ENCODE measurements at regions not wholly inside any gene's neighbourhood (a gene's known extent, or its start where the extent isn't known, plus 50 kb on each side); places are given as distances from the start of the nearest gene placed in this dataset.

GRCh38 chr18:72122103-72122502, 422.0 kb downstream of the CBLN2 start:
- Histone ChIP-seq H3K9me2 (replicated peaks; ENCODE audit: insufficient read depth, low read length) (no peaks in the 10 kb centered on the region), H3K36me3 (replicated peaks; ENCODE audit: insufficient read depth, low read length) (no peaks in the 10 kb centered on the region), H3K9me3 (replicated peaks; ENCODE audit: insufficient read depth, low read length) (no peaks in the 10 kb centered on the region), H3F3A (ENCODE audit: insufficient read depth, low read length) (no peaks in the 10 kb centered on the region), H3K27ac (ENCODE audit: low read length) (no peak overlapping the region), H3K4me2 (ENCODE audit: low read depth, low read length) (no peak overlapping the region), H3K9ac (ENCODE audit: low read length) (no peak overlapping the region), H3K27me3 (replicated peaks; ENCODE audit: insufficient read depth, low read length) (no peaks in the 10 kb centered on the region), H3K4me1 (ENCODE audit: low read length) (no peaks in the 10 kb centered on the region), H3K79me2 (ENCODE audit: low read length) (no peaks in the 10 kb centered on the region), H4K20me1 (ENCODE audit: insufficient read depth, low read length) (no peaks in the 10 kb centered on the region), H3K4me3 (ENCODE audit: low read length) (no peak overlapping the region), H2AFZ (ENCODE audit: low read length) (no peak overlapping the region)
- TF ChIP-seq CTCF (IDR thresholded peaks at IDR 0.05; ENCODE audit: low read length) (no peak), EZH2 (optimal IDR thresholded peaks at IDR 0.05; ENCODE audit: low read depth, low read length) (no peak), EZH2phosphoT487 (IDR thresholded peaks at IDR 0.05; ENCODE audit: low read length) (no peak)
- DNase-seq: no peak

GRCh38 chr18:72119082-72119481, 425.1 kb downstream of the CBLN2 start:
- H3K4me3 ChIP-seq (ENCODE audit: low read length): no peak overlapping the region
- H3K79me2 ChIP-seq (ENCODE audit: low read length): no peaks in the 10 kb centered on the region
- H3K9me3 ChIP-seq (replicated peaks; ENCODE audit: insufficient read depth, low read length): no peaks in the 10 kb centered on the region
- no peaks in the 10 kb centered on the region for H3K9me2 ChIP-seq (replicated peaks; ENCODE audit: insufficient read depth, low read length)
- TF ChIP-seq CTCF (IDR thresholded peaks at IDR 0.05; ENCODE audit: low read length) (no peak), EZH2phosphoT487 (IDR thresholded peaks at IDR 0.05; ENCODE audit: low read length) (no peak), EZH2 (optimal IDR thresholded peaks at IDR 0.05; ENCODE audit: low read depth, low read length) (no peak)
- H2AFZ ChIP-seq (ENCODE audit: low read length): no peak overlapping the region
- no peaks in the 10 kb centered on the region for H3K27me3 ChIP-seq (replicated peaks; ENCODE audit: insufficient read depth, low read length)
- H3K27ac ChIP-seq (ENCODE audit: low read length): no peak overlapping the region
- H3K9ac ChIP-seq (ENCODE audit: low read length): no peak overlapping the region
- no peaks in the 10 kb centered on the region for H4K20me1 ChIP-seq (ENCODE audit: insufficient read depth, low read length)
- H3K4me2 ChIP-seq (ENCODE audit: low read depth, low read length): no peak overlapping the region
- no peak for DNase-seq
- no peaks in the 10 kb centered on the region for H3F3A ChIP-seq (ENCODE audit: insufficient read depth, low read length)
- H3K36me3 ChIP-seq (replicated peaks; ENCODE audit: insufficient read depth, low read length): no peaks in the 10 kb centered on the region
- H3K4me1 ChIP-seq (ENCODE audit: low read length): no peaks in the 10 kb centered on the region

GRCh38 chr18:72114801-72115594, 429.1 kb downstream of the CBLN2 start:
- Histone ChIP-seq H3K4me3 (ENCODE audit: low read length) (no peak overlapping the region), H3K9me3 (replicated peaks; ENCODE audit: insufficient read depth, low read length) (no peaks in the 10 kb centered on the region), H2AFZ (ENCODE audit: low read length) (no peak overlapping the region), H3K4me2 (ENCODE audit: low read depth, low read length) (no peak overlapping the region), H3K9me2 (replicated peaks; ENCODE audit: insufficient read depth, low read length) (no peaks in the 10 kb centered on the region), H3K36me3 (replicated peaks; ENCODE audit: insufficient read depth, low read length) (no peaks in the 10 kb centered on the region), H3K27me3 (replicated peaks; ENCODE audit: insufficient read depth, low read length) (no peaks in the 10 kb centered on the region), H3K4me1 (ENCODE audit: low read length) (no peaks in the 10 kb centered on the region), H3K27ac (ENCODE audit: low read length) (no peak overlapping the region), H3K79me2 (ENCODE audit: low read length) (no peaks in the 10 kb centered on the region), H4K20me1 (ENCODE audit: insufficient read depth, low read length) (no peaks in the 10 kb centered on the region), H3F3A (ENCODE audit: insufficient read depth, low read length) (no peaks in the 10 kb centered on the region), H3K9ac (ENCODE audit: low read length) (no peak overlapping the region)
- TF ChIP-seq CTCF (IDR thresholded peaks at IDR 0.05; ENCODE audit: low read length) (no peak), EZH2 (optimal IDR thresholded peaks at IDR 0.05; ENCODE audit: low read depth, low read length) (no peak), EZH2phosphoT487 (IDR thresholded peaks at IDR 0.05; ENCODE audit: low read length) (no peak)
- no peak for DNase-seq
